GM18951 (cell line): ENCODE measurements at regions not wholly inside any gene's neighbourhood (a gene's known extent, or its start where the extent isn't known, plus 50 kb on each side); places are given as distances from the start of the nearest gene placed in this dataset.
"Not testable (repeated sequence)": the region's sequence is repeated elsewhere in the genome, so short reads cannot be mapped to it uniquely, and the experiment has no call there.

Source experiments
- POLR2A ChIP-seq: IDR thresholded peaks from 4 replicates; pipeline ENCODE4 v1.6.1; 2011; ENCODE audit warnings: mild to moderate bottlenecking; ENCODE audit not compliant: insufficient read length, insufficient read depth; ENCODE audit errors: extremely low read depth
- in situ Hi-C: fragments of 300-500 bp; cut with MboI; formaldehyde crosslinking; loops from one replicate; pipeline ENCODE4 v1.12.0; 2022; ENCODE audit warnings: low sequenced_read_pairs, mixed read lengths, inconsistent platforms; ENCODE audit not compliant: unreplicated experiment

DNA sequence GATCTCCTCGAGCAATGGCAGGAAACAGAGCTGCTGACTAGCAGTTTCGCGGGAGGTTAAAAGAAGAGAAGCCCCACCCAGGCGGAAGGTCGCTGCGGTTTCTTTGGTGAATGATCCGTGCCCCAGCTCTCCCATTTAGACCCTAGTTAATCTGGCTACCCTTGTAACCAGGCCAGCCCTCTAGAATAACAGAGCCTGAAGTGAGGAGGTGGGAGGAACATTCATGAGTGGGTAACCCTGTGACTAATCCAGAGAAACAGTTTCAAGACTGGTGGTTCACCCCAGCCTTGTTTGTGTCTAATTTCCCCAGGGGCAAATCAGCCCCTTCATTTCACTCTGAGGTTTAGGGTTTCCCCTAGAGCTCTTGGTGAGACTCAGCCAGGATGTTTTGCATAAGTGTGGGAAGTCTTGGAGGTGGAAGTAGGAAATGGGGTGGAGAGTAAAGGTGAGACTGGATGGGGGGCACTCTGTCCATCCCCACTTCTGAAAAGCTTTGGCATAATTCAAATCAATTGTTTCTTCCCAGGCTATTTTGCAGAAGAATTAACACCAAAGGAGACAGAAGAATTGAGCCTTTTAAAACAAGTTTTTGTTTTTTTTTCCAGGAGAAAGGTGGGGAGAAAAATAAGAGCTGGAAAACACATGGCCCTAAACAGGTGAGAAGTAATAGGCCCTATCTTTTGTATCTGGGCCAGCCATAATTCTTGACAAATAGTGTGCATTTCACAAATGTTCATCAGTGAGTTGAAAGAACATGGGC, 303.1 kb downstream of the RPLP1 start:
- no peak for TF ChIP-seq POLR2A

DNA sequence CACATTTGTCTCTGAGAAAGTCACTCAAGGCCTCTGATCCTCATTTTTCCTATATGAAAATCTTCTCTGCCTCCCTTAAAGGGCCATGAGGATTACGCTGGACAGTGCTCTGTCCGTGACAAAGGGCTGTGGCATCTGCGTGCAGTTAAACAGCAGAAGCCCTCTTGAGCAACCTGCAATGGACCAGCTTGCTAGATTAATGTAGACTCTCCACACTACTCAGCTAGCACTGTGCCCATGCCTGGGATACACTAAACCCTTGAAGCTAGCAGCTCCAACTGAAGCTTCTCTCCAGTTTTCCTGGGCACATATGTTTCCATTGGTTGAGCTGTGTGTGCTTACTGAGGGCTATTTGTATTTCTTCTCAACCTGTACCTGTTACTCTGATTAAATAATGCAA, 303.8 kb downstream of the RPLP1 start:
- TF ChIP-seq POLR2A: no peak
- in situ Hi-C loops: no loop called here

More for the DNA sequence above, 303.1 kb downstream of the RPLP1 start:
- in situ Hi-C loops: no loop called here

DNA sequence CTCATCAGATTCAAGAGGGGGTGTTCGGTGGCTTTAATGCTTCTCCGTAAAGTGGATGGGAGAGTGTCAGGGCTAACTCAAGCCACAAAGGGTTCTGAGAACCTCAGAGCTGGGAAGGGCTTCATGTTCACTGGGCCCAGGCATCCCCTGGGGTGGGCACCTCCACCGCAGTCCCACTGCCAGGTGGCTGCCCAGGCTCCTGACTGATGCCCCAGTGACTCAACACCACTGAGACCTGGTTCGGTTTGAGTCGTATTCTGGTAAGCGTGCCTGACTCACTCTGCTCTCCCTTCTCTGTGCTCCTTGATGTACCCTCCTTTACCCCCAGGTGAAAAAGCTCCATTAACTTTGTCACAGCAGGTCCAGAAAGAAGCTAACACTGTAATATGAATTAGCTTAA, 304.6 kb downstream of the RPLP1 start:
- in situ Hi-C loops: no loop called here
- TF ChIP-seq POLR2A: no peak

DNA sequence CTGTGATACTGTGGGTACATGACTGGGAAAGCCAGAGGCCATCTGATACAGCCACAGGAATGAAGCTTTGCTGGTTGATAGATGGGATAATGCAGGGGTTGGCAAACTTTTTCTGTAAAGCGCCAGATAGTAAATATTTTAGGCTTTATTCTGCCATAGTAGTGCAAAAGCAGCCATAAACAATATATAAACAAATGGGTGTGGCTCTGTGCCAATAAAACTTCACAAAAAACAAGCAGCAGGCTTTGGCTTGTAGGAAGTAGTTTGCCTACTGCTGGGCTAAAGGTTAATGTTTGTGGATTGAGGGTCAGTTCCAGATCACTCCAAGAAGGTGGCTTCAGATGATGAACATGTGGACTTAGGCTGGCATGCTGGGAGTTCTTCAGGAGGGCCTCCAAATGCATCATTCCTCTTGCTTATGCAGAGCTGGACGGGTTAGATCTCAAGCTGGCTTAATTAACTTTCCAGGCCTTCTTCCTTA, 305.7 kb downstream of the RPLP1 start:
- in situ Hi-C loops: no loop called here
- TF ChIP-seq POLR2A: no peak

DNA sequence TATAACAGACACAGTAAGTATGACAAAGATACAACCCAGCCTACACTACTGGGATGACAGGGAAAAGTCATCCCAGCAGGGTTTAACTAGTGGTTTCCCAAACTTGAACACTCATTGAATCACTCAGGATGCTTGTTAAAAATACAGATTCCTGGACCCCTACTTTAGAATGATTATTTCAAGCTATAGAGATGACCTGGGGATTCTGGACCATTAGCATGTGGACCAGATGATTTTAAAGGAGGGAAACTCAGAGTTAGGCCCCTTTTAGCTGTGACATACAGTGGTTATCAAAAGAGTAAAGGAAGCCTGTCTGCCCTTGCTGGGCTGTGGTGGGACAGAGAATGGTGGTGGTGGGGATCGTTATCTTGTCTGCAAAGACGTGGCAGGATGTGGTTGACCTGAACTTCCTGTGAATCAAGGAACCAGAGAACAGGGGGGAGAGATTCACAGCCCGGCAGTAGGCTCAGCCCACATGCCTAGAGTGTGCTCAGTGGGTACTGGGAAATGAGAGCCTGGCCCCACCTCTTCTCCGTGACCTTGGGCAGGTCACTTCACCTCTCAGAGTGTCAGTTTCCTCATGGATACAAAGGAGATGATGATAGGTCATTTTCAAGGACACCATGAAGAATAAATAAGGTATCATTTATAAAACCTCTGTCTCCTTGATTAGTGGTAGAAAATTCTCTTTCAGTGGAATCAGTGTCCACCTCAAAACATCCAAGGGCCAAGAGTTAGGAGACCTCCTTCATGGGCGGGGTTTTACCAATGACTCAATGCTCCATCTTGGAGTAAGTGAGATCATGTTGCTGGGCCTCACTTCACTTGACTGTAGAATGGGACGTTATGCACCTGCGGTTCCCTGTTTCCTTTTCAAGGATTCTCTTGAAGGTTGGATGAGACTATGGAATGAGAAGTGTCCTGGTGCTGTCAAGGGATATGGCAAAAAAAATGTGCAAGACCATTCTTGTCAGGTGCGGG, 306.5 kb downstream of the RPLP1 start:
- in situ Hi-C loops: no loop called here
- no peak for TF ChIP-seq POLR2A

DNA sequence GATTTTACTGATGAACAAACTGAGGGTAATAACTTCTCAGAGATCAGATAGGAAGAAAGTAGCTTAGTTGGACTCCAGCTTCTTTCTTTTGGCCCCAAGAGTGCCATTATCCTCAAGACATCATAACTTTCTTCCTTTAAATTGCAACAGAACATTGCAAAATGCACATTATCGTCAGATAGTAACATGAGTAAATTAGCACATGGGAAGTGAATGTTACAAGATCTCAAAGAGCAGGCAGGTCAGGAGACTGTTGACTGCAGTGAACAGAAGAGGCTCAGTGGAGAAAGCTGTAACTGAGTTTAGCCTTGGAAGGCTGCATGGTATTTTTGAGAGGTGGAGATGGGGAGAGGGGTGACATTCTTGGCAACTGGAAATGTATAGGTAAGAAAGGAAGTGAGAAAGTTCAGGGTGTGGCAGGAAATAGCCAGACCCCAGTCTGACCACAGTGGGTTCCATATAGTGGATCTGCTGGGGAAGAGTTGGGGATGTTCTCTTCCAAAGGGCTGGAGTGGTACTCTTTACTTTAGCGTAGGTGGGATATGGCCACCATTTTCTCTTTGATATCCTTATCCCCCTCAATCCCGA, 307.7 kb downstream of the RPLP1 start:
- in situ Hi-C loops: no loop called here
- TF ChIP-seq POLR2A: no peak

DNA sequence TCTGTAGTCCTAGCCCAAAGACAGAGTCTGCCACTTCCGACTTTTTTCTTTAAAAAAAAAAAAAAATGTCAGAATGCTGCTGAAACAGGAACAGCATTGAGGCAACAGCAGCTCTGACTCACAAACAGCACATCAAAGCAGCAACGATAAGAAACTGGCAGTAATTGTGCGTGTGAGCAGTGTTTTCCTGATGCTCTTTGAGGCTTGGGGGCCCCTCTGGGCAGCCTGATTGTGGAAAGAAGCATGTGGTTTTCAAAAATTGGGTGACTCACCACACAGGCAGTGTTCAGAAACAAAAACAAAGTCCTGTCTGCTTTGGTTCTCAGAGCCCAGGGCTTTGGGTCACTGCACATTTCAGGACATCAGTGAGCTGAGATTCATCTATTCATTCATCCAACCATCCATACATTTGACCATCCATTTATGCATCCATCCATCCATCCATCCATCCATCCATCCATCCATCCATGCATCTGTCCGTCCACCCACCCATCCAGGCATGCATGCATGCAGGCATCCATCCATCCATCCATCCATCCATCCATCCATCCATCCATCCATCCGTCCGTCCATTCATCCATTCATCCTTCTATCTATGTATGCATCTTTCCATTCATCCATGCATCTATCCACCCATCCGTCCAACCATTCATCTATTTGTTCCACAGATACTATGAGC, 308.4 kb downstream of the RPLP1 start:
- in situ Hi-C loops: no loop called here
- TF ChIP-seq POLR2A: no peak

DNA sequence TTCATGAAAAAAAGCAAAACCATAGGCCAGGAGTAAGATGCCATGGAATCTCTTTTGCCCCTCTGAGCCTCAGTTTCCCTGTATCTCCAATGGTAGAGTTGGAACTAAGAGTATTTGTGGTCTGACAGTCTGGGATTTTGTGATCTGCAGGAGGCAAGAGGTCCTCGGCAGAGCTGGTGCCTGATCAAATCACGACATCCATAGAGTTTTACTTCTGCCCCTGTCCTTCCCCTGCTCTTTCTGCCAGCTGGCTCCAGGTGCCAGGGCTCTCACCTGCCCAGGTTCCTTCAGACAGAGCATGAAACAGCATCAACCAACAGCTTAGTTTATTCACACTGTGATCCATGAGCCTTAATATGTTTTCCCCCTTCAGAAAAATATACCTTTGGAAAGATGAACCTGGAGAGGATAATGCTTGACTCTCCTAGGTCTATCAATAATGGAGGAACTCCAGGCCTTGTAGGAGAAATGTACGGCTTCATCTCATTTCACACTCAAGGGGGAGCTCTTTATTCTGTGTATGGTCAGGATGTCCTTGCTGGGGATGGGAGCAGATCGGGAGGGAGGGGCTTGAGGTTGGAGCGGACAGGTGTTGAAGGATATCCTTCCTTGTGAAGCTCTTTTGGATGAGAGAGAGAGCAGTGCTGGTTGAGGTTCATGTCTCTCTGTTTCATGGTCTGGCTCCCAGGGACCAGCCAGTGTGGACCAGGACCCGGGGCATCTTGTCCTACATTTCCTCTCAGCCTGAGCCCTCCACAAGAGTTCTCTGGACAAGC, 309.9 kb downstream of the RPLP1 start:
- in situ Hi-C loops: no loop called here
- no peak for TF ChIP-seq POLR2A

DNA sequence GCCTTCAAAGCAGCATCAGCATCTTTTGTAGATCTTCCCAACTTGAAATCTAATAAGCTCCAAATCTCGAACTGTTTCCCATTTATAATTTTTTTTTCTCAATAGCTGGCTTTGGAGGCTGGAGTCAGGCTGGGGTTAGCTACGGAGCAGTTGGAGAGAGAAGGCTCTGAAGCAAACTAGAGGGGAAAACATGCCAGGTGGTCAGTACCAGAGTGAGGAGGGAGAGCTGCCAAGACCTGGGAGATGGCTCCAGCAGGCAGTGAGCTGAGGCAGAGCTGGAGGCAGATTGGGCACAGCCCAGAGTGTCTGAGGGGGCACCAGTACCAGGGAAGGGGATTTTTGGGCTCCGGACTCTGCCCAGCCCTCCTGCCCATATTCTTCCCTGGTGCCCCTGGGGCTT, 311.2 kb downstream of the RPLP1 start:
- in situ Hi-C loops: no loop called here

DNA sequence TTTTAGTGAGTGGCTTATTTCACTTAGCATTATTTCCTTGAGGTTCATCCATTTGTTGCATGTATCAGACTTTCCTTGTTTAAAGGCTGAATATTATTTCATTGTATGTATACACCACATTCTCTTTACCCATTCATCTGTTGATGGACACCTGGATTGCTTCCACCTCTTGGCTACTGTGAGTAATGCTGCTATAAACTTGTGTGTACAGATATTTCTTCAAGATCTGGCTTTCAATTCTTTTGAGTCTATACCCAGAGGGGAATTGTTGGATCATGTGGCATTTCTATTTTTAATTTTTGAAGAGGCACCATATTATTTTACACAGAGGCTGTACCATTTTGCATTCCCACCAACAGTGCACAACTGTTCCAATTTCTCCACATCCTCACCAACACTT, 313.5 kb downstream of the RPLP1 start:
- TF ChIP-seq POLR2A: no peak
- in situ Hi-C loops: no loop called here

More for the DNA sequence above, 311.2 kb downstream of the RPLP1 start:
- no peak for TF ChIP-seq POLR2A

DNA sequence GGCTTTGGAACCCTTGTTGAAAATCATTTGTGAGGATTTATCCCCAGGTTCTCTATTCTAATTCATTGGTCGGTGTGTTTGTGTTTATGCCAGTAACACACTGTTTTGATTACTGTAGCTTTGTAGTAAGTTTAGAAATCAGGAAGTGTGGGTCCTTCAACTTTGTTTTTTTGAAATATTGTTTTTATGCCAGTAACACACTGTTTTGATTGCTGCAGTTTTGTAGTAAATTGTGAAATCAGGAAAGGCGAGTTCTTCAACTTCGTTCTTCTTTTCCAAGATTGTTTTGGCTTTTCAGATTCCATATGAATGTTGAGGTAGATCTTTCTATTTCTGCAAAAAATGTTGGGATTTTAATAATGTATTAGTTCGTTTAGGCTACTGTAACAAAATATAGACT, 314.6 kb downstream of the RPLP1 start:
- in situ Hi-C loops: no loop called here
- TF ChIP-seq POLR2A: no peak

DNA sequence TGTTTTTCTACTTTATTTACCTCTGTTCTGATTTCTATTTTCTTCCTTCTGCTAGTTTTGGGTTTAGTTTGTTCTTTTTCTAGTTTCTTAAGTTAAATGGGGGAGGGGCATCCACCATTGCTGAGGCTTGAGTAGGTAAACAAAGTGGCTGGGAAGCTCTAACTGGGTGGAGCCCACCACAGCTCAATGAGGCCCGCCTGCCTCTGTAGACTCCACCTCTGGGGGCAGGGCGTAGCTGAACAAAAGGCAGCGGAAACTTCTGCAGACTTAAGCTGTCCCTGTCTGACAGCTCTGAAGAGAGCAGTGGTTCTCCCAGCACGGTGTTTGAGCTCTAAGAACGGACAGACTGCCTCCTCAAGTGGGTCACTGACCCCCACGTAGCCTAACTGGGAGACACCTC, 316.7 kb downstream of the RPLP1 start:
- in situ Hi-C loops: not testable (repeated sequence)

DNA sequence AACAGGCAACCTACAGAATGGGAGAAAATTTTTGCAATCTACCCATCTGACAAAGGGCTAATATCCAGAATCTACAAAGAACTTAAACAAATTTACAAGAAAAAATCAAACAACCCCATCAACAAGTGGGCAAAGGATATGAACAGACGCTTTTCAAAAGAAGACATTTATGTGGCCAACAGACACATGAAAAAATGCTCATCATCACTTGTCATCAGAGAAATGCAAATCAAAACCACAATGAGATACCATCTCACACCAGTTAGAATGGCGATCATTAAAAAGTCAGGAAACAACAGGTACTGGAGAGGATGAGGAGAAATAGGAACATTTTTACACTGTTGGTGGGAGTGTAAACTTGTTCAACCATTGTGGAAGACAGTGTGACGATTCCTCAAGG, 321.6 kb downstream of the RPLP1 start:
- in situ Hi-C loops: not testable (repeated sequence)

DNA sequence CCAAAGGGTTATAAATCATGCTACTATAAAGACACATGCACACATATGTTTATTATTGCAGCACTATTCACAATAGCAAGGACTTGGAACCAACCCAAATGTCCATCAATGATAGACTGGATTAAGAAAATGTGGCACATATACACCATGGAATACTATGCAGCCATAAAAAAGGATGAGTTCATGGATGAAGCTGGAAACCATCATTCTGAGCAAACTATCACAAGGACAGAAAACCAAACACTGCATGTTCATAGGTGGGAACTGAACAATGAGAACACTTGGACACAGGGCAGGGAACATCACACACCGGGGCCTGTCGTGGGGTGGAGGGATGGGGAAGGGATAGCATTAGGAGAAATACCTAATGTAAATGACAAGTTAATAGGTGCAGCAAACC, 322.1 kb downstream of the RPLP1 start:
- in situ Hi-C loops: not testable (repeated sequence)
